Neural progenitor cell (in vitro differentiated cells): ENCODE measurements at regions not wholly inside any gene's neighbourhood (a gene's known extent, or its start where the extent isn't known, plus 50 kb on each side); places are given as distances from the start of the nearest gene placed in this dataset.

Experiments used
- CTCF ChIP-seq: fragments of 200-600 bp; sonication (generic); IDR thresholded peaks from 2 replicates; pipeline ENCODE4 v1.5.1; 2017; ENCODE audit warnings: antibody characterized with exemption, mild to moderate bottlenecking
- EZH2 ChIP-seq: fragments of 200-600 bp; sonication (generic); IDR thresholded peaks from 2 replicates; pipeline ENCODE4 v1.6.1; 2017; ENCODE audit warnings: antibody characterized with exemption, mild to moderate bottlenecking, moderate library complexity
- EZH2phosphoT487 ChIP-seq: fragments of 200-600 bp; sonication (generic); IDR thresholded peaks from 2 replicates; pipeline ENCODE4 v1.6.1; 2017; ENCODE audit warnings: antibody characterized with exemption

- TF ChIP-seq CTCF (no peak), EZH2 (no peak), EZH2phosphoT487 (no peak)
These were observed 736.9 kb downstream of the EFNB2 start for GRCh38 chr13:105798541-105798940.
